ENCODE measurements at regions not wholly inside any gene's neighbourhood (a gene's known extent, or its start where the extent isn't known, plus 50 kb on each side); places are given as distances from the start of the nearest gene placed in this dataset.

DNA sequence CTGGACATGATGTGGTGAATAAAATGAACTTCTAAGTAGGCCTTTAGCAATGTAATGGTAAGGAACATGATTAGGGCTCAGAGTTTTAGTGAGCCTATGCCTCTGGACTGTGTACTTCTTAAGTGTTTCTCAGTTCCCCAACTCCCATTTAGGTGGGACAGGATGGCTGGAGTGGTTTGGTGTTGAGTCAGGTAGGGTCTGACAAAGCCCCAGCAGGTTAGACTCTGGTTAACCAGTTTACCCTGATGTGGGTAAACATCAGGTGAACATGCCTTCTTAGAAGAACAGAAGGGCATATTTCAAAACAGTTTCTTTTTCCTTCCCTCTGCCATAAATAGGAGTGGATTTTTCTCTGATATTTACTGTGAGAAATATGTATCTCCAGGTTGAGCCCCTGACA, 1548.7 kb downstream of the GRIK2 start:
- H3K27me3 Mint-ChIP-seq (ENCODE audit: low read depth): no peaks in the 10 kb centered on the region
- no peak overlapping the region for H3K27ac Mint-ChIP-seq
- ChIA-PET CTCF (no interaction called here), POLR2A (no interaction called here)
- DNase-seq (ENCODE audit: low spot score) (no peak), ATAC-seq (no peak)
- H3K4me1 Mint-ChIP-seq: no peaks in the 10 kb centered on the region
- no peak overlapping the region for H3K4me3 Mint-ChIP-seq
- H3K36me3 Mint-ChIP-seq: no peaks in the 10 kb centered on the region
- H3K9me3 Mint-ChIP-seq: no peaks in the 10 kb centered on the region
- TF ChIP-seq SMAD4 (CRISPR knock-in tag; IDR thresholded peaks at IDR 0.05): no peak
- TF ChIP-seq SMAD3 (CRISPR knock-in tag; IDR thresholded peaks at IDR 0.05; ENCODE audit: borderline replicate concordance): no peak
- no peak for TF ChIP-seq EMX1 (CRISPR knock-in tag; IDR thresholded peaks at IDR 0.05)
- no peak for TF ChIP-seq NFATC4 (CRISPR knock-in tag; IDR thresholded peaks at IDR 0.05)

DNA sequence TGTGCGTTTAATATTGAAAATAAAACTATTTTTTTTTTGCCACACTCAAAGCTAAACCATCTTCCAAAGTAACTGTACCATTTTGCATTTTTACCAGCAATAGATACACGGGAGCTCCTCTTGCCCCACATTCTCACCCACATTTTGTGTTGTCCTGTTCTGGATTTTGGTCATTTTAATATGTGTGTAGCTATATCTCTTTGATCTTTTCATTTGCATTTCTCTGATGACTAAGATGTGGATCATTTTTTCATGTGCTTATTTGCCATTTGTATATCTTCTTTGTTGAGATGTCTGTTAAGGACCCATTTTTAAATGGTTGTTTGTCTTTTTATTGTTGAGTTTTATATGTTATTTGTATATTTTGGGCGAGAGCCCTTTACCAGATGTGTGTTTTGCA, 1543.5 kb downstream of the GRIK2 start:
- CTCF ChIA-PET: no interaction called here
- POLR2A ChIA-PET: no interaction called here
- no peak for DNase-seq (ENCODE audit: low spot score)
- Mint-ChIP-seq H3K4me3 (no peak overlapping the region), H3K36me3 (no peaks in the 10 kb centered on the region), H3K9me3 (no peaks in the 10 kb centered on the region), H3K27ac (no peak overlapping the region), H3K4me1 (no peaks in the 10 kb centered on the region), H3K27me3 (ENCODE audit: low read depth) (no peaks in the 10 kb centered on the region)
- ATAC-seq: no peak
- TF ChIP-seq ESRRA (CRISPR knock-in tag; IDR thresholded peaks at IDR 0.05; ENCODE audit: borderline replicate concordance) (no peak), ZNF671 (CRISPR knock-in tag; IDR thresholded peaks at IDR 0.05) (no peak)

DNA sequence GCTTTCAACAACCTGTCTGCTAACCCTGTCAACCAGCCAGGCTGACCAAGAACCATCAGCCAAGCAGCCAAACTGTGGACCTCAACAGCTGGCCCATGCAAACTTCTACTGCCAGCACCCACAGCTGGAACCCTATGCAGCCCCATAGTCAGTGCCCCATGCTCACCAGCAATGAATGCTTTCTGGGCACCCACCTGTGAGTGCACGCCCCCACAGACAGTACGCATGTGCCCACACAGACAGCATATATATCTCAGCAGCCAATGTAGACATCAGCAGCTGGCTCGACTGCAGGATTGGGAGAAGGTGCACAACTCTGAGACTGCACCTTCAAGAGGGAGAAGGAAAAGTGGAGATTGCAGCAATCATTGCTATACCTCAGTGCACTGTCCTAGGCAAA, 1534.6 kb downstream of the GRIK2 start:
- Mint-ChIP-seq H3K27ac (no peak overlapping the region), H3K9me3 (no peaks in the 10 kb centered on the region), H3K36me3 (no peaks in the 10 kb centered on the region), H3K27me3 (ENCODE audit: low read depth) (no peaks in the 10 kb centered on the region; the same call in 1 of the 2 replicates), H3K4me1 (no peaks in the 10 kb centered on the region), H3K4me3 (no peak overlapping the region)
- CTCF ChIA-PET: interaction anchor here (0.6 kb wide), 1 partner anchor 21 kb away, joined by 3 read pairs; no protein-coding TSS in a partner anchor
- TF ChIP-seq, protein P1, sequence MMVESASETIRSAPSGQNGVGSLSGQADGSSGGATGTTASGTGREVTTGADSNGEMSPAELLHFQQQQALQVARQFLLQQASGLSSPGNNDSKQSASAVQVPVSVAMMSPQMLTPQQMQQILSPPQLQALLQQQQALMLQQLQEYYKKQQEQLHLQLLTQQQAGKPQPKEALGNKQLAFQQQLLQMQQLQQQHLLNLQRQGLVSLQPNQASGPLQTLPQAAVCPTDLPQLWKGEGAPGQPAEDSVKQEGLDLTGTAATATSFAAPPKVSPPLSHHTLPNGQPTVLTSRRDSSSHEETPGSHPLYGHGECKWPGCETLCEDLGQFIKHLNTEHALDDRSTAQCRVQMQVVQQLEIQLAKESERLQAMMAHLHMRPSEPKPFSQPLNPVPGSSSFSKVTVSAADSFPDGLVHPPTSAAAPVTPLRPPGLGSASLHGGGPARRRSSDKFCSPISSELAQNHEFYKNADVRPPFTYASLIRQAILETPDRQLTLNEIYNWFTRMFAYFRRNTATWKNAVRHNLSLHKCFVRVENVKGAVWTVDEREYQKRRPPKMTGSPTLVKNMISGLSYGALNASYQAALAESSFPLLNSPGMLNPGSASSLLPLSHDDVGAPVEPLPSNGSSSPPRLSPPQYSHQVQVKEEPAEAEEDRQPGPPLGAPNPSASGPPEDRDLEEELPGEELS (CRISPR knock-in tag; IDR thresholded peaks at IDR 0.05): no peak
- TF ChIP-seq NFATC4 (CRISPR knock-in tag; IDR thresholded peaks at IDR 0.05) (no peak), NR1H2 (CRISPR knock-in tag; IDR thresholded peaks at IDR 0.05) (no peak), RORB (CRISPR knock-in tag; IDR thresholded peaks at IDR 0.05) (no peak), ZNF423 (CRISPR knock-in tag; IDR thresholded peaks at IDR 0.05) (no peak), NR2C2 (CRISPR knock-in tag; IDR thresholded peaks at IDR 0.05) (no peak)
- TF ChIP-seq, protein P2, sequence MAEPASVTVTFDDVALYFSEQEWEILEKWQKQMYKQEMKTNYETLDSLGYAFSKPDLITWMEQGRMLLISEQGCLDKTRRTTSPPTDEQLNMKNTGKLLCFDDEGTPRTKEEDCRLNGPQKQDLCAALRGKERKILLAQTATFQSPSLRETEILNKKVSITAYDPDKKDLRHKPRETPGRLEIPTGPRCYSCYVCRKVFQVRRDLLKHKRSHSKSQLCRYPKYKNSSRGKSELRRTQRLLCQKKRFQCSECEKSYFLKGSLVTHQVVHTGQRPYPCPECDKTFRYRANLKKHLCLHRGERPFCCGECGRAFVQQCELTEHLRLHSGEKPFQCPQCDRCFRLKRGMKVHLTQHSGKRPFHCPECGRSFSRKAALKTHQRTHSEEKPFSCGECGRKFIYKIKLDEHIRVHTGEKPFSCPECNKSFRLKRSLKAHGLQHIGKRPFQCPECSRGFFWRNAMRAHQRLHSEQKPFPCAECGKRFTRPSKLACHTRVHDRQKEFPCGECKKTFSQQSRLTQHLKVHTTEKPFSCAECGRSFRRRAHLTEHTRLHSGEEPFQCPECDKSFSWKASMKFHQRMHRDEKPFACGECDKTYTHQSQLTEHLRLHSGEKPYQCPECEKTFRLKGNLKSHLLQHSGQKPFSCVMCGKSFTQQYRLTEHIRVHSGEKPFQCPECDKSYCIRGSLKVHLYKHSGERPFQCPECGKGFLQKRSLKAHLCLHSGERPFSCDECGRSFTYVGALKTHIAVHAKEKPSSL (CRISPR knock-in tag; conservative IDR thresholded peaks at IDR 0.05): no peak
- TF ChIP-seq, protein P3, sequence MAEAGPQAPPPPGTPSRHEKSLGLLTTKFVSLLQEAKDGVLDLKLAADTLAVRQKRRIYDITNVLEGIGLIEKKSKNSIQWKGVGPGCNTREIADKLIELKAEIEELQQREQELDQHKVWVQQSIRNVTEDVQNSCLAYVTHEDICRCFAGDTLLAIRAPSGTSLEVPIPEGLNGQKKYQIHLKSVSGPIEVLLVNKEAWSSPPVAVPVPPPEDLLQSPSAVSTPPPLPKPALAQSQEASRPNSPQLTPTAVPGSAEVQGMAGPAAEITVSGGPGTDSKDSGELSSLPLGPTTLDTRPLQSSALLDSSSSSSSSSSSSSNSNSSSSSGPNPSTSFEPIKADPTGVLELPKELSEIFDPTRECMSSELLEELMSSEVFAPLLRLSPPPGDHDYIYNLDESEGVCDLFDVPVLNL (CRISPR knock-in tag; IDR thresholded peaks at IDR 0.05; ENCODE audit: borderline replicate concordance, low read depth): no peak
- TF ChIP-seq, protein P4, sequence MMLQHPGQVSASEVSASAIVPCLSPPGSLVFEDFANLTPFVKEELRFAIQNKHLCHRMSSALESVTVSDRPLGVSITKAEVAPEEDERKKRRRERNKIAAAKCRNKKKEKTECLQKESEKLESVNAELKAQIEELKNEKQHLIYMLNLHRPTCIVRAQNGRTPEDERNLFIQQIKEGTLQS (CRISPR knock-in tag; conservative IDR thresholded peaks at IDR 0.05): no peak
- TF ChIP-seq, protein P5, sequence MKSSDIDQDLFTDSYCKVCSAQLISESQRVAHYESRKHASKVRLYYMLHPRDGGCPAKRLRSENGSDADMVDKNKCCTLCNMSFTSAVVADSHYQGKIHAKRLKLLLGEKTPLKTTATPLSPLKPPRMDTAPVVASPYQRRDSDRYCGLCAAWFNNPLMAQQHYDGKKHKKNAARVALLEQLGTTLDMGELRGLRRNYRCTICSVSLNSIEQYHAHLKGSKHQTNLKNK (CRISPR knock-in tag; IDR thresholded peaks at IDR 0.05): no peak
- TF ChIP-seq, protein P6, sequence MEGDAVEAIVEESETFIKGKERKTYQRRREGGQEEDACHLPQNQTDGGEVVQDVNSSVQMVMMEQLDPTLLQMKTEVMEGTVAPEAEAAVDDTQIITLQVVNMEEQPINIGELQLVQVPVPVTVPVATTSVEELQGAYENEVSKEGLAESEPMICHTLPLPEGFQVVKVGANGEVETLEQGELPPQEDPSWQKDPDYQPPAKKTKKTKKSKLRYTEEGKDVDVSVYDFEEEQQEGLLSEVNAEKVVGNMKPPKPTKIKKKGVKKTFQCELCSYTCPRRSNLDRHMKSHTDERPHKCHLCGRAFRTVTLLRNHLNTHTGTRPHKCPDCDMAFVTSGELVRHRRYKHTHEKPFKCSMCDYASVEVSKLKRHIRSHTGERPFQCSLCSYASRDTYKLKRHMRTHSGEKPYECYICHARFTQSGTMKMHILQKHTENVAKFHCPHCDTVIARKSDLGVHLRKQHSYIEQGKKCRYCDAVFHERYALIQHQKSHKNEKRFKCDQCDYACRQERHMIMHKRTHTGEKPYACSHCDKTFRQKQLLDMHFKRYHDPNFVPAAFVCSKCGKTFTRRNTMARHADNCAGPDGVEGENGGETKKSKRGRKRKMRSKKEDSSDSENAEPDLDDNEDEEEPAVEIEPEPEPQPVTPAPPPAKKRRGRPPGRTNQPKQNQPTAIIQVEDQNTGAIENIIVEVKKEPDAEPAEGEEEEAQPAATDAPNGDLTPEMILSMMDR (IDR thresholded peaks at IDR 0.05): no peak
- DNase-seq (ENCODE audit: low spot score): no peak
- no peak for ATAC-seq
- POLR2A ChIA-PET: no interaction called here

All from WTC11 (cell line).